Activated CD4-positive, alpha-beta memory T cell treated with anti-CD3 and anti-CD28 coated beads, Interleukin-2, amount 10 ng/mL, durations not matched to agents 7 days and 5 days (primary cell): ENCODE measurements at regions not wholly inside any gene's neighbourhood (a gene's known extent, or its start where the extent isn't known, plus 50 kb on each side); places are given as distances from the start of the nearest gene placed in this dataset.
"Not testable (repeated sequence)": the region's sequence is repeated elsewhere in the genome, so short reads cannot be mapped to it uniquely, and the experiment has no call there.

Experiments
- CTCF ChIA-PET: fragments of 350-600 bp; sonication (Branson Sonifier 250); formaldehyde crosslinking; loops from one replicate; lab custom pipeline; 2021; ENCODE audit warnings: antibody characterized with exemption, inconsistent platforms; lab: Charles Lee
- POLR2A ChIA-PET: fragments of 350-600 bp; sonication (Branson Sonifier 250); formaldehyde crosslinking; loops from one replicate; lab custom pipeline; 2021; ENCODE audit warnings: antibody characterized with exemption; lab: Charles Lee
- DNase-seq: peaks from one replicate; pipeline ENCODE4 v3.0.0-alpha.2; 2020
- H3K27ac Mint-ChIP-seq: one replicate; pipeline ENCODE4 v1.8.0; 2021; ENCODE audit warnings: mild to moderate bottlenecking, mixed read lengths
- H3K27me3 Mint-ChIP-seq: one replicate; pipeline ENCODE4 v1.8.0; 2021; ENCODE audit warnings: mixed read lengths
- H3K36me3 Mint-ChIP-seq: one replicate; pipeline ENCODE4 v1.8.0; 2021; ENCODE audit warnings: low read depth, mixed read lengths
- H3K4me1 Mint-ChIP-seq: one replicate; pipeline ENCODE4 v1.8.0; 2021; ENCODE audit warnings: mixed read lengths
- H3K4me3 Mint-ChIP-seq: one replicate; pipeline ENCODE4 v1.8.0; 2021; ENCODE audit warnings: mild to moderate bottlenecking, mixed read lengths
- H3K9me3 Mint-ChIP-seq: one replicate; pipeline ENCODE4 v1.8.0; 2021; ENCODE audit warnings: mixed read lengths

DNA sequence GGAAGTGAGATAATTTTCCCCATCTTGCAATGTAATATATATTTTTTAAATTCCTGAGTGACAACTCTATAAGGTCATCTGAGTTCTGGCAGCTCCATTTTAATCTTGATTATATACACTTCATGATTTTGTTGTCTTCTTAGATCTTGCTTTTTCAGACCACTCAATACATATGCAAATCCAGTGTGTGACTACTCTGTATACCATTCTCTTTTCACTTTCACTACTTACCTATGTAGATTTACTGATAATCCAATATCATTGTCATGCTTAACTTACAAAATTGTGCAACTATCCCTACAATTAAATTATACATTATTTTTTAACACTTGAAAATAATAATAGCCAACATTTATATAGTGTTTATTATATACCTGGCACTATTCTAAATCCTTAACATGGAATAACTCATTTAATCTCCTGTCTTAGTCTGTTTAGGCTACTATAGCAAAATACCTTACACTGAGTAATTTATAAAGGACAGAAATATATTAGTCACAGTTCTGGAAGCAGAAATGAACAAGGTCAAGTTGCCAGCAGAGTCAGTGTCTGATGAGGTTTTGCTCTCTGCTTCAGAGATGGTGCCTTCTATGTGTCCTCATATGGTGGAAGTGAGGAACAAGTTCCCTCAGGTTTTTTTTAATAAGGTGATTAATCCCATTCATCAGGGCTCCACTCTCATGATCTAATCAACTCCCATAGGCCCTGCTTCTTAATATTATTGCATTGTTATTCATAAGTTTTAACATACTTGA is 338.5 kb downstream of the TUSC7 start:
- no peak overlapping the region for H3K27ac Mint-ChIP-seq
- no peak overlapping the region for H3K4me3 Mint-ChIP-seq
- POLR2A ChIA-PET, result no interaction called here
- DNase-seq, result no peak
- no peaks in the 10 kb centered on the region for H3K9me3 Mint-ChIP-seq
- H3K4me1 Mint-ChIP-seq, result no peaks in the 10 kb centered on the region
- CTCF ChIA-PET, result no interaction called here
- no peaks in the 10 kb centered on the region for H3K36me3 Mint-ChIP-seq
- no peaks in the 10 kb centered on the region for H3K27me3 Mint-ChIP-seq

DNA sequence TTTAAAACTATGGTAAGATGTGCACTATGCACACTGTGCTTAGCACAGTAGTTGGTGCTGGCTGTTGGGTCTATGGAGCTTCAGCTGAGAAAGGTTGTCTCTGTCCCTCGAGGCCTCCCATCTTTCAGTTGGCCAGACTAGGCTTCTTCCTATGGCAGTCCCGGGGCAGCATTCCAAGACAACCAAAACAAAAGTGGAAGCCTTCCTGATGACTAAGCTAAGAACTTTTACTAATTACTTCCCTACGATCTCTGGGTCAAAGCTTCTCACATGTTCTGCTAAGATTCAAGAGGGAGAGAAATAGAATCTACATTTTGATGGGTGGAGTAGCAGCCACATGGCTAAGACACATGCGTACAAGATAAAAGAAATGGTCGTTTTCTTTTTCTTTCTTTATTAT is 342.8 kb downstream of the TUSC7 start:
- CTCF ChIA-PET, result no interaction called here
- DNase-seq, result no peak
- Mint-ChIP-seq H3K4me1 (no peaks in the 10 kb centered on the region), H3K36me3 (no peaks in the 10 kb centered on the region), H3K9me3 (no peaks in the 10 kb centered on the region), H3K4me3 (no peak overlapping the region), H3K27ac (no peak overlapping the region), H3K27me3 (no peaks in the 10 kb centered on the region)
- POLR2A ChIA-PET, result no interaction called here

- DNase-seq, result no peak
- CTCF ChIA-PET, result no interaction called here
- H3K27ac Mint-ChIP-seq, result no peak overlapping the region
- no peaks in the 10 kb centered on the region for H3K36me3 Mint-ChIP-seq
- no peaks in the 10 kb centered on the region for H3K4me1 Mint-ChIP-seq
- no peaks in the 10 kb centered on the region for H3K9me3 Mint-ChIP-seq
- no peak overlapping the region for H3K4me3 Mint-ChIP-seq
- POLR2A ChIA-PET, result no interaction called here
- H3K27me3 Mint-ChIP-seq, result no peaks in the 10 kb centered on the region
These were observed 345.0 kb downstream of the TUSC7 start for GRCh38 chr3:117054556-117054955.

DNA sequence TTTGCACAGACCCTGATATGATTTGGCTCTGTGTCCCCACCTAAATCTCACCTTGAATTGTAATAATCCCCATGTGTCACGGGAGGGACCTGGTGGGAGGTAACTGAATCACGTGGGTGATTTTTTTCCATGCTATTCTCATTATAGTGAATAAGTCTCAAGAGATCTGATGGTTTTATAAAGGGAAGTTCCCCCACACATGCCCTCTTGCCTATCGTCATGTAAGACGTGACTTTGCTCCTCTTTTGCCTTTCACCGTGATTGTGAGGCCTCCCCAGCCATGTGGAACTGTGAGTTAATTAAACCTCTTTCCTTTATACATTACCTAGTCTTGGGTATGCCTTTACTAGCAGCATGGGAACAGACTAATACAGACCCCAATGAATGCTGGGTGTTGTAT is 347.4 kb downstream of the TUSC7 start:
- CTCF ChIA-PET, POLR2A ChIA-PET, H3K4me1 Mint-ChIP-seq, DNase-seq, H3K27ac Mint-ChIP-seq, H3K36me3 Mint-ChIP-seq, H3K4me3 Mint-ChIP-seq, H3K27me3 Mint-ChIP-seq, H3K9me3 Mint-ChIP-seq: not testable (repeated sequence)

GRCh38 chr3:117059067-117059955 is 349.7 kb downstream of the TUSC7 start:
- ChIA-PET CTCF (no interaction called here), POLR2A (no interaction called here)
- Mint-ChIP-seq H3K27ac (no peak overlapping the region), H3K4me1 (no peaks in the 10 kb centered on the region), H3K4me3 (no peak overlapping the region), H3K27me3 (no peaks in the 10 kb centered on the region), H3K36me3 (no peaks in the 10 kb centered on the region), H3K9me3 (no peaks in the 10 kb centered on the region)
- DNase-seq, result no peak

GRCh38 chr3:117059956-117060270 is 350.3 kb downstream of the TUSC7 start:
- Mint-ChIP-seq H3K36me3 (no peaks in the 10 kb centered on the region), H3K9me3 (no peaks in the 10 kb centered on the region), H3K27ac (no peak overlapping the region), H3K4me1 (no peaks in the 10 kb centered on the region), H3K27me3 (no peaks in the 10 kb centered on the region), H3K4me3 (no peak overlapping the region)
- no peak for DNase-seq
- POLR2A ChIA-PET, result no interaction called here
- CTCF ChIA-PET, result no interaction called here

DNA sequence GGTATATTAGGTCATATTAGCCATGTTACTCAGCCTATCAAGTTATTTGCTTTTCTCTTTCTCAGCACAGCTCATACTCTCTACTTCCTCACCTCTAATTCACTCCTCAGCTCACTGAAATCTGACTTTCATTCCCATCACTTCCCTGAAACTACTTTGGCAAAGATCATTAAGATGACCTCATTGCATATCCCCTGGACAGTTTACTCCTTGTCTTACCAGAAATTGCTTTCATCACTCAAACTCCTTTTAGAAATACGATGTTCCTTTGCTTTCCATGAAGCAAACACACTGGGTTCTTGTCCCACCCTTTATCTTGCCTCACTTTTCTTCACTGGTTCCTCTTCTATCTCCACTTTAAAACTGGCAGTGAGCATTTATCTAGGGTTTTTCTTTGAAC is 354.4 kb downstream of the TUSC7 start:
- H3K36me3 Mint-ChIP-seq, result no peaks in the 10 kb centered on the region
- H3K27me3 Mint-ChIP-seq, result no peaks in the 10 kb centered on the region
- no peak for DNase-seq
- H3K4me1 Mint-ChIP-seq, result no peaks in the 10 kb centered on the region
- no peak overlapping the region for H3K4me3 Mint-ChIP-seq
- POLR2A ChIA-PET, result no interaction called here
- H3K9me3 Mint-ChIP-seq, result no peaks in the 10 kb centered on the region
- CTCF ChIA-PET, result no interaction called here
- no peak overlapping the region for H3K27ac Mint-ChIP-seq

DNA sequence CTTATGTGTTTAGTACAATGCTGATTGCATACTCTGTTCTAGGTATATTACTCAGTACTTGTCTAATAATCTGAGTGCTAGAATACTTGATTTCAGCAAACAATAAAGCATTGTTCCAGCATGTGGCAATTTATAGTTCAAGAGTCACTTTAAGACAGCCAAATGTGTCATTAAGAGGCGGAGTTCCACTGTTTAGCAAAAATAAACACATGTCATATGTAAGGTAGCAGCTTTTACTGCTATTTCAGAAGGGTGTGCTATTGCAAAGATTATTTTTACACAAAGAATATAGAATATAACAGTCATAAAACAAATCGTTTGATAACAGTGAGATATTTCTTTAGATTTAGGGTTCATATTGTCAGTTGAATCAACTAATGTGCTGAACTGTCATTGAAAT is 358.7 kb downstream of the TUSC7 start:
- no peaks in the 10 kb centered on the region for H3K36me3 Mint-ChIP-seq
- H3K27ac Mint-ChIP-seq, result no peak overlapping the region
- H3K27me3 Mint-ChIP-seq, result no peaks in the 10 kb centered on the region
- CTCF ChIA-PET, result no interaction called here
- H3K9me3 Mint-ChIP-seq, result no peaks in the 10 kb centered on the region
- no peaks in the 10 kb centered on the region for H3K4me1 Mint-ChIP-seq
- POLR2A ChIA-PET, result no interaction called here
- H3K4me3 Mint-ChIP-seq, result no peak overlapping the region
- no peak for DNase-seq

DNA sequence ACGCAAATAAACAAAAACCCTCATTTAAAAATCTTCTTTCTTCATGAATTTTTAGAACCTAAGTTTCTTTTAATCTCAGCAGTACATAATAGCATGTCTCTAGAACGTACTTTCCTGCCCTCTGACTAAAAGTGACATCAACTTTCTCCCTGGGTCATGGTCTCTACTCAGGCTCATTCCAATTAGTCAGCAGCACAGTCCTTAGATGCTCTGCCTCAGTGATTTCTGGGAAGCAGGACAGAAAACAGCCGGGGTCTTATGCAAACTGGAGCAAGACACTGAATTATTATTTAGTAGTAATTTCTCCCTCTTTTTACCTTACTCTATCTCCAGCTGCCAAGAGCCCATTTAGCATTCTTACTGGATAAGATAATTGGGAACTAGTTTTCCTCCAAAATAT is 365.2 kb downstream of the TUSC7 start:
- Mint-ChIP-seq H3K4me1 (no peaks in the 10 kb centered on the region), H3K27ac (no peak overlapping the region), H3K9me3 (no peaks in the 10 kb centered on the region), H3K36me3 (no peaks in the 10 kb centered on the region), H3K4me3 (no peak overlapping the region), H3K27me3 (no peaks in the 10 kb centered on the region)
- CTCF ChIA-PET, result no interaction called here
- POLR2A ChIA-PET, result no interaction called here
- no peak for DNase-seq

DNA sequence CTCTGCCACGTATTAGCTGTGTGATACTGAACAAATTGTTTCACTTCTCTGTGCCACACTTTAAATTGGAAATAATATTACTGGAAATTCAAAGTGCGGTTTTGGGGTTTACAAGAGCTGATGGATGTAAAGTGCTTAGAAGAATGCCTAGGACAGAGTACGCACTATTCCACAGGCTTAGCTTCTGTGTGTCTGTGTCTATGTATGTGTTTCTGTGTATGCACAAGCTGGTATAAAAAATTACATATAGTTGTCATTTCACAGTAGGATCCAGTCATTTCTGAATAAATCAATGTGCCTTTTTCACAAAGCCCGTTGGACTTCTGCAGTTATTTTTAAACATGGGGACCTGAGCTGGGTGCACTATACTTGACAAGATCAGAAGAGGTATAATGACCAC is 370.4 kb downstream of the TUSC7 start:
- H3K9me3 Mint-ChIP-seq, result peaks cover under 1% of the 10 kb centered on the region
- no peaks in the 10 kb centered on the region for H3K36me3 Mint-ChIP-seq
- no peaks in the 10 kb centered on the region for H3K27me3 Mint-ChIP-seq
- no peak overlapping the region for H3K27ac Mint-ChIP-seq
- H3K4me1 Mint-ChIP-seq, result no peaks in the 10 kb centered on the region
- H3K4me3 Mint-ChIP-seq, result no peak overlapping the region
- DNase-seq, result no peak
- ChIA-PET POLR2A (no interaction called here), CTCF (no interaction called here)

DNA sequence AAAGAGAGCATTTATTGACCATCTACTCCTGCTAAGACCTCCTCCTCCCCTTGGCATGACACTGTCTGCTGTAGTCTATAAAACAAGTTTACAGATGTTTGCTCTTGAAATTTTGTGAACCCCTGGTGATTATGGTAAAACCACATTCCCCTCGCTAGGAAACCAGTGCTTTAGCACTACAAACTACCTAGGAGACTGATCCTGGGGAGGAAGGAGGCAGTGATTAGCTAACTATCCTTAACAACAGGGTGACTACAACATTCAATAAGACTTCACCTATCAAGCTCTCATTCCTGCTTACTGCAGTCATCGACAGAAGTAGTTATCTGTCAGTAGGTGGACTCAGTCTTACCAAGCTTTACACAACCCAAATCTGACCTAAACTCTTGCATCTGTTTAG is 371.3 kb downstream of the TUSC7 start:
- Mint-ChIP-seq H3K27ac (no peak overlapping the region), H3K4me1 (no peaks in the 10 kb centered on the region), H3K9me3 (peaks cover 2% of the 10 kb centered on the region), H3K27me3 (no peaks in the 10 kb centered on the region), H3K4me3 (no peak overlapping the region), H3K36me3 (no peaks in the 10 kb centered on the region)
- ChIA-PET POLR2A (no interaction called here), CTCF (no interaction called here)
- DNase-seq, result no peak

DNA sequence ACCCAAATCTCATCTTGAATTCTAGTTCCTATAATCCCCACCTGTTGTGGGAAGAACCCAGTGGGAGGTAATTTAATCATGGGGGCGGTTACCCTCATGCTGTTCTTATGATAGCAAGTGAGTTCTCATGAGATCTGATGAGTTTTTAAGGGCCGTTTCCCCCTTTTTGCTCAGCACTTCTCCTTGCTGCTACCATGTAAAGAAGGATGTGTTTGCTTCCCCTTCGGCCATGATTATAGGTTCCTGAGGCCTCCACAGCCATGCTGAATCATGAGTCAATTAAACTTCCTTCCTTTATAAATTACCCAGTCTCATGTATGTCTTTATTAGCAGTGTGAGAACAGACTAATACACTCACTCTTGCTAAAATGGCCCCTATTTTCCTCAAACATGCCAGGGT is 374.7 kb downstream of the TUSC7 start:
- no peak for DNase-seq
- Mint-ChIP-seq H3K4me1 (no peaks in the 10 kb centered on the region), H3K9me3 (peaks cover 2% of the 10 kb centered on the region), H3K36me3 (no peaks in the 10 kb centered on the region), H3K4me3 (no peak overlapping the region), H3K27me3 (no peaks in the 10 kb centered on the region), H3K27ac (no peak overlapping the region)
- ChIA-PET CTCF (no interaction called here), POLR2A (no interaction called here)

DNA sequence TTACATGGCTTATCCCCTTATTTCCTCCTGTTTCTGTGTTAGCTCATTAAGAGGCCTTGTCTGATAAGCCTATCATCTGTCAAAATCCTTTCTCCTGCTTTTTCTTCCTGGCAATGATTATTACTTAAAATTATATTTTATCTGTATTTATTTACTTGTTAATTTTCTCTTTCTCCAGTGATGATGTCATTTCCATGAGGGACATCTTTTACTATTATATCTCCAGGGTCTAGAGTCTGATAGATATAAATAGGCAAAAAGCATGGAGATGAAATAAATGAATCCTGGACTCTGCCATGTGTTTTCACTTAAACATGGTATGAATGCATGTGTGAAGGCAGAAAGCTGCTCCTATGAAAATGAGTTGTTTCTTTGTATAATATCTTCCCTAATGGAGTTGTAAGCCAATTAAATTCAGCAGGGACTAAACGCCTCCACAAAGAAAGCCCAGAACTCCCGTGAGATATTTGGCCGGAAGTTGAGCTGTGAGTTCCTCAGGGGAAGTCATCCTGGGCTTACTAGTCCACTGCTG is 375.2 kb downstream of the TUSC7 start:
- no peaks in the 10 kb centered on the region for H3K36me3 Mint-ChIP-seq
- no peaks in the 10 kb centered on the region for H3K27me3 Mint-ChIP-seq
- DNase-seq, result no peak
- H3K9me3 Mint-ChIP-seq, result peaks cover 2% of the 10 kb centered on the region
- CTCF ChIA-PET, result no interaction called here
- no peaks in the 10 kb centered on the region for H3K4me1 Mint-ChIP-seq
- POLR2A ChIA-PET, result no interaction called here
- H3K4me3 Mint-ChIP-seq, result no peak overlapping the region
- no peak overlapping the region for H3K27ac Mint-ChIP-seq

DNA sequence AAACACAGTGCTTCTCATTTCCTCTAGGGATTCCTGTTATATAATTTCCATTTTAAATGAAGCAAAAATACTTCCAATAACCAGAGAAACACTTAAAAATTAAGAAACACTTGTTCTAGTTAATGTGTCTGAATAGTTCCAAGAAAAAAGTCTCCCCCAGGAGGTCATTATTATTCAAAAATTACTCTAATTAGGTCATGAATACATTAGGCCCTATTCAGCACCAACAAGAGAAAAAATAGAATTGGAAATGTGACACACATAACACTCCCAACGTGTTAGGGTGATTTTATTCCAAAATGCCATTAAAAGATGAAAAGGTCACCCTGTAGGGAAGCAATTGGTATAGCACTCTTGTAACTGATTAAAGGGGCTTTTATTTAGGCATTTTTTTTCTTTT is 382.1 kb downstream of the TUSC7 start:
- Mint-ChIP-seq H3K27ac (no peak overlapping the region), H3K4me1 (no peaks in the 10 kb centered on the region), H3K9me3 (no peaks in the 10 kb centered on the region), H3K36me3 (no peaks in the 10 kb centered on the region), H3K27me3 (no peaks in the 10 kb centered on the region), H3K4me3 (no peak overlapping the region)
- DNase-seq, result no peak
- ChIA-PET POLR2A (no interaction called here), CTCF (no interaction called here)
